Activated CD8-positive, alpha-beta memory T cell treated with anti-CD3 and anti-CD28 coated beads for 36 hours (primary cell): ENCODE measurements at regions not wholly inside any gene's neighbourhood (a gene's known extent, or its start where the extent isn't known, plus 50 kb on each side); places are given as distances from the start of the nearest gene placed in this dataset.
"Not testable (repeated sequence)": the region's sequence is repeated elsewhere in the genome, so short reads cannot be mapped to it uniquely, and the experiment has no call there.

Source experiments
- CTCF ChIA-PET: fragments of 350-600 bp; sonication (Branson Sonifier 250); formaldehyde crosslinking; loops from one replicate; lab custom pipeline; 2021; ENCODE audit warnings: antibody characterized with exemption; lab: Charles Lee
- POLR2A ChIA-PET: fragments of 350-600 bp; sonication (Branson Sonifier 250); formaldehyde crosslinking; loops from one replicate; lab custom pipeline; 2021; ENCODE audit warnings: antibody characterized with exemption; lab: Charles Lee

DNA sequence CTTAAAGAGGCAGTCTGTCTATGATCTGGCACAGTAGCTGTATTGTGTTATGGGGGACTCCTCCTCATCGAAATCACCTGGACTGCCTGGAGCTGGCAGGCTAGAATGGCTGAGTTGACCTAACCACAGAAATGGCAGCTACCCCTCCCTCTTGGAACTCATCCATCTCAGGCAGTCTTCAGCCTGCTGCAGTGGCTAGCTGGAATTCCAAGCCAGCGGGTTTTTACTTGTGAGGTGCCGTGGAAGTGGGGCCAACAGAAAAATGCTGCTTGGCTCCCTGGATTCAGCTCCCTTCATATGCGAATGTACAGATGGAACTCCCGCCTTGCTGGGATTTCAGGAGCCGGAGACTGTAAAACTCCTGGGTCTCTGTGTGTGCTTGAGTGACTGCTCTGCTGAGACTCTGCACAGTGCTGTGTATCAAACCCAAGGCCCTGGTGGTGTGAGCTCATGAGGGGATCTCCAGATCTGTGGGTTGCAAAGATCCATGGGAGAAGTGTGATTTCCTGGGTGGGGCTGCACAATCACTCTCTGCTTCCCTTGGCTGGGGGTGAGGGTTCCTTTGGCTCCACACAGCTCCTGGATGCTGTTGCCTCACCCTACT is 316.9 kb downstream of the CTH start:
- ChIA-PET POLR2A (no interaction called here), CTCF (no interaction called here)

GRCh38 chr1:70736518-70736917 is 311.1 kb downstream of the PTGER3 start:
- CTCF ChIA-PET, POLR2A ChIA-PET: not testable (repeated sequence)

GRCh38 chr1:70737125-70737524 is 310.5 kb downstream of the PTGER3 start:
- ChIA-PET CTCF (no interaction called here), POLR2A (no interaction called here)

- ChIA-PET POLR2A (no interaction called here), CTCF (no interaction called here)
These were observed 309.0 kb downstream of the PTGER3 start for GRCh38 chr1:70738624-70739023.

DNA sequence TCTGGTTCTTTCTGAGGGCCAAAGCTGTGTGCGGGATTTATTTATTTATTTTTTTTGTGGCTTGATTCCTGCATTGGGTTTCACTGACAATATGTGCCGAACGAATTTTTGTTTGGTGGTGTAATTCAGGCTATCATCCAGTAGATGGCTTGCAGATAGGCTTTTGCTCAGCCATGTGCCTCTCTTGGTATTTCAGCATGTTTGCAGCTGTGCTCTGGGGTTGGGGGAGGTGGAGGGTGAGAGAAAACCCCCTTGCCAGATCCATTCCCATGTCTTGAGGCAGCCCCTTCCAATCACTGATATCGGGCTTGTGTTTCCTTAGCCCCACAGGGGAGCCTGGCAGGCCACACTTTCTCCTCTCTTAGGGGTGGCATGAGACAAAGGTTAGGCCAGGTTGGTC is 302.4 kb downstream of the PTGER3 start:
- ChIA-PET CTCF (no interaction called here), POLR2A (no interaction called here)

DNA sequence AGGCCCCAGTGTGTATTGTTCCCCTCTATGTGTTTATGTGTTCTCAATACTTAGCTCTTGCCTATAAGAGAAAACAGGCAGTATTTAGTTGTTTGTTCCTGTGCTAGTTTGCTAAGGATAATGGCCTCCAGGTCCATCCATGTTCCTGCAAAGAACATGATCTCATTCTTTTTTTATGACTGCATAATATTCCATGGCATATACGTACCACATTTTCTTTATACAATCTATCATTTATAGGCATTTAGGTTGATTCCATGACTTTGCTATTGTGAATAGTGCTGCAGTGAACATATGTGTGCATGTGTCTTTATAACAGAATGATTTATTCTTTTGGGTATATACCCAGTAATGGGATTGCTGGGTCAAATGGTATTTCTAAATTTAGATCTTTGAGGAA is 301.6 kb downstream of the PTGER3 start:
- CTCF ChIA-PET, POLR2A ChIA-PET: not testable (repeated sequence)

GRCh38 chr1:70747123-70747522 is 300.5 kb downstream of the PTGER3 start:
- POLR2A ChIA-PET, CTCF ChIA-PET: not testable (repeated sequence)

- POLR2A ChIA-PET, CTCF ChIA-PET: not testable (repeated sequence)
These were observed 295.8 kb downstream of the PTGER3 start for GRCh38 chr1:70751676-70752287.

DNA sequence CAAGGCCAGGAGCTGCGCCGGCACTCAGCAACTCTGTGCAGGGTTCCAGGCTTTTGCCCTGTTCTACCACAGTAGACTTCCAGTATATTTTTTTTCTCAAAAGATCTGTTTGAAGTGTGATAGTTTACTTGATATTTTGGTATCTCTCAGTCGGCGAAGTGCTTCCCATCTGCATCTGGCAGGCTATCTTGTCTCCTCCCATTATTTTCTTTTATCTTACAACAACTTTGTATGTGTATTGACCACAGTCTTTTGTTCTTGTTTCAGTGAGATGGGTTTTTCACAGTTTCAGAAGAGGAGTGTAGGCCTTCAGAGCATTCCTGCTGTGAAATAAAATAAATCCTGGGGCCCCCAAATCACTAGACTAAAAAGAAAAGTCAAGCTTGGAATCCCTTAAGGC is 292.9 kb downstream of the PTGER3 start:
- POLR2A ChIA-PET, result no interaction called here
- CTCF ChIA-PET, result no interaction called here

DNA sequence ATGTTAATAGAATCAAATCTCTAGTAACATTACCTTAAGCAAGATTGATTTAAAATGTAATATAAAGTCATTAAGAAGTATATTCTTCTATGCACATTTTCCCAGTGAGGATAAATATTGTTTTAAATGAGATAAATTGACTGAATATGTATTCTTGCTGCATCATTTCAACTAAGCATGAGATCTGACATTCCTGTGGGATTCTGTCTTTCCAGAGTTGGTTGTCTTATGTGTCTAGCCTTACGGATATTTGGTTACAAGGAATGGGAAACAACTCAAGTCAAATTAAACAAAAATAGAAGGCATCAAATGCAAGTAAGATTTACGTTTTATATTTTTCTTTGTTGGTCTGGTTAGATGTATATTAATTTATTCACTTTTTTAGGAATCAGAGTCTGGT is 287.5 kb downstream of the PTGER3 start:
- ChIA-PET POLR2A (no interaction called here), CTCF (no interaction called here)

DNA sequence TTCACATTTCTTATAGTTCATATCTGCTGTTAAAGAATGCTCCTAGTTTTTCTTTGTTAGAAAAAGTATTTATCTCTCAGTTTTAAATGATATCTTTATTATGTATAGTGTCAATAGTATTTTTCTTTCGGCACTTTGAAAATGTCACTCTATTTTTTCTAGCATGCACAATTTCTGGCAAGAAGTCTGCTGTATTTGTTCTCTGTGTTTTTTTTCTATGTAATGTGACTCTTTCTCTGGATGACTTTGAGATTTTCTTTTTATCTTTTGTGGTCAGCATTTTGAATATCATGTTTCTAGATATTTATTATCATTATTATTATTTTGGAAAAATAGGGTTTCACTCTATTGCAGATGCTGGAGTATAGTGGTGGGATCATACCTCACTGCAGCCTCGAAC is 285.2 kb downstream of the PTGER3 start:
- ChIA-PET POLR2A (no interaction called here), CTCF (no interaction called here)

DNA sequence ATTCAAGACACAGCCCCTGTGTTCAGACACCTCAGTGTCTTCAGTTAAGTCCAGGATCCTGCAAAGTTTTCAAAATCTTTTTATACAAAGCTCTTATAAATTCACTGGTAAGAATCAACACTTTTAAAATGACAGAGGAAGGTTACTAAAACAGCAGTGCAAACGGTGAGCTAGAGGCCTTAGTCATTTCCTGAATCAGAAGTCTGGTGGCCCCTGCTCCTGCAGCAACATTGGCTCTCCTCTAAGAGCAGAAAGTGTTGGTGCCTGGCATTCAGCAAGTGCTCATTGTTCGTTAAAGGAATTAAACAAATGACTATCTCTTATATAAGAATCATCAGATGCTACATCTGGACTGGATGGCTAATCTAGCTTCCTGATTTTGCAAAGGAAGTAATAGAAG is 282.9 kb downstream of the PTGER3 start:
- POLR2A ChIA-PET, result no interaction called here
- CTCF ChIA-PET, result no interaction called here

GRCh38 chr1:70767377-70767776 is 280.2 kb downstream of the PTGER3 start:
- POLR2A ChIA-PET, result no interaction called here
- CTCF ChIA-PET, result no interaction called here

GRCh38 chr1:70768216-70768615 is 279.4 kb downstream of the PTGER3 start:
- ChIA-PET CTCF (no interaction called here), POLR2A (no interaction called here)

DNA sequence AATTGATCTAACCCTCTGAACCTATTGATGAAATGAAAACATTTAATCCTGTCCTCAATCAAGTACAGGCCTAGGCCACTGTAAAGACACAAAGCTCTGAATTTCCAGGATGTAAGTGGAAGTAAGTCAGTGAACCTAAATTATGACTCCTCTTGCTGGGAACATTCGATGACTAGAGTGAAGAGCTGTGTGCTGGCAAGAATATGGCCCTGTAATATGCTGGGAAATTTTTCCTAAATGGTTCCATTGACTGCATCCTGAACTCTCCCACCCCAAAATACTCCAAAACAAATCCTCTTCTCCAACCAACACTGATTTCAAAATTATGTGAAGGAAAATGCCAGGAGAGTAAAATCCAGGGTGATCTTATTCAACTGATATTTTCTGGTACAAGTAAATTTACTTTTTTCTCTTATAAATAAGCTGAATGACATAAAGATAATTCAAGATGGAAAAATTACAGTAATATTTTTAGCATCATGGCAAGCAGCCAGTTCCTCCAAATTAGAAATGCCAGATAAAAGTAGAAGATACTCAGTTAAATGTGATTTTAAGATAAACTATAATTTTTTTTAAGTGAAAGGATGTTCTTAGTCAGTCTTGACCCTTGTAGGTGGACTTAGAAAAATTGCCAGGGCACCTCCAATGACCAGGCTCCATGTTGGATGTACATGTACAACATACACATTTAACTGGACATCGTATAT is 269.4 kb downstream of the PTGER3 start:
- CTCF ChIA-PET, result no interaction called here
- POLR2A ChIA-PET, result no interaction called here

DNA sequence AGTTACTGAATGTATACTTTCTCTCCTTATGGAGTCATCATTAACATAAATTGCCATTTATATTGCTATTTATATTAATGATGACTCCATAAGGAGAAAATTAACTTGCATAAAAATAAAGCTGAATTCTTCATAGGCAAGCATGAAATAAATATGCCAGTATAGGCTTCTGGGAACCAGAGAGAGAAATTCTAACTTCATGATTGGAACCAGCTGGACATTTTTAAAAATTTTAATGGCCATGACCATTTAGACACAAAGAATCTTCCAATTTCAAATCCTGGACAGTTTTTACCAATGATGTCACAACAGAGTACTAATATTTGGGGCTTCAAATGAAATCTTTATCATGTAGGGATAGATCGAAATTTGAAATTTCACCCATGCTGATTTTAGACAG is 268.7 kb downstream of the PTGER3 start:
- POLR2A ChIA-PET, result no interaction called here
- CTCF ChIA-PET, result no interaction called here

- POLR2A ChIA-PET, result no interaction called here
- CTCF ChIA-PET, result no interaction called here
These were observed 268.0 kb downstream of the PTGER3 start for GRCh38 chr1:70779571-70779970.

DNA sequence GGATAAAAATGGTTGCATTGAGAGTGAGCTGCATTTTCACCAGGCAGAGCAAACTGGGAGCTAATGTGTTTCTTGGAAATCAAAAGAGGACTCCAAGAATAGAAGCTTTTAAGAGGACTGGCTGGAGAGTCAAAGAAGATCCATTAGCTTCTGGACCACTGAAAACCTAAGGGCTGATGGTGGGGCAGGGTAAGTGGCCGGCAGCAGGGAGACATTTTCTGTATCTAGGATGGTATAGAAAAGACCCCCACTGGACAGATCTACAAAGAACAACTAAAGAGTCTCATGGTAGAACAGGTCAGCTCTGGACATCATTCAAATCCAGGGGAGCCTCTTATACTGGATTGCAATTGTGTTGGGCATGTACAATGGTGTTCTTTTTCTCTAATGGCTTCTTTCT is 262.3 kb downstream of the PTGER3 start:
- ChIA-PET POLR2A (no interaction called here), CTCF (no interaction called here)

- ChIA-PET POLR2A (no interaction called here), CTCF (no interaction called here)
These were observed 257.2 kb downstream of the PTGER3 start for GRCh38 chr1:70790232-70790923.

DNA sequence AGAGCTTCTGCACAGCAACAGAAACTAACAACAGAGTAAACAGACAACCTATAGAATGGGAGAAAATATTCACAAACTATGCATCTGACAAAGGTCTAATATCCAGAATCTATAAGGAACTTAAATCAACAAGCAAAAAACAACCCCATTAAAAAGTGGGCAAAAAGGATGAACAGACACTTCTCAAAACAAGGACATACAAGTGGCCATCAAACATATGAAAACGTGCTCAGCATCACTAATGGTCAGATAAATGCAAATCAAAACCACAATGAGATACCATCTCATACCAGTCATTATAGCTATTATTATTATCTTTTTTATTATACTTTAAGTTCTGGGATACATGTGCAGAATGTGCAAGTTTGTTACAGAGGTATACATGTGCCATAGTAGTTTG is 252.6 kb downstream of the PTGER3 start:
- CTCF ChIA-PET, result not testable (repeated sequence)

GRCh38 chr1:70796298-70796697 is 251.3 kb downstream of the PTGER3 start:
- POLR2A ChIA-PET, CTCF ChIA-PET: not testable (repeated sequence)

More for the DNA sequence above, 252.6 kb downstream of the PTGER3 start:
- POLR2A ChIA-PET, result not testable (repeated sequence)
